GM12891 (cell line): ENCODE measurements at regions not wholly inside any gene's neighbourhood (a gene's known extent, or its start where the extent isn't known, plus 50 kb on each side); places are given as distances from the start of the nearest gene placed in this dataset.

Experiments used
- DNase-seq: peaks from one replicate; pipeline ENCODE4 v3.0.0; 2011; ENCODE audit warnings: low spot score; ENCODE audit not compliant: insufficient read length
- FAIRE-seq: peaks from 2 replicates; lab custom pipeline; 2011; peaks lifted over from hg19 to GRCh38; lab: Jason Lieb, UNC
- PAX5 ChIP-seq: IDR thresholded peaks from 2 replicates; pipeline ENCODE4 v1.6.1; 2011; ENCODE audit warnings: low read length, moderate library complexity, mild to moderate bottlenecking; ENCODE audit not compliant: insufficient read depth, severe bottlenecking
- POLR2A ChIP-seq: IDR thresholded peaks from 2 replicates; pipeline ENCODE4 v1.6.1; 2011; ENCODE audit warnings: low read depth, low read length, control low read depth
- POLR2AphosphoS5 ChIP-seq: IDR thresholded peaks from 2 replicates; pipeline ENCODE4 v1.6.1; 2011; ENCODE audit warnings: low read depth, low read length, control low read depth
- POU2F2 ChIP-seq: IDR thresholded peaks from 2 replicates; pipeline ENCODE4 v1.6.1; 2011; ENCODE audit warnings: low read depth, mild to moderate bottlenecking, control low read depth, low read length, moderate library complexity
- SPI1 ChIP-seq: IDR thresholded peaks from 2 replicates; pipeline ENCODE4 v1.6.1; 2011; ENCODE audit warnings: low read depth, low read length, control low read depth
- TAF1 ChIP-seq: IDR thresholded peaks from 2 replicates; pipeline ENCODE4 v1.6.1; 2011; ENCODE audit warnings: low read depth, low read length, control low read depth

- FAIRE-seq (no peak), DNase-seq (no peak)
- TF ChIP-seq POLR2A, result no peak
- TF ChIP-seq PAX5, result no peak
- no peak for TF ChIP-seq SPI1
- TF ChIP-seq TAF1, result no peak
- TF ChIP-seq POU2F2, result no peak
- no peak for TF ChIP-seq POLR2AphosphoS5
These were observed 1195.0 kb downstream of the SLITRK5 start for GRCh38 chr13:88866195-88866594.

DNA sequence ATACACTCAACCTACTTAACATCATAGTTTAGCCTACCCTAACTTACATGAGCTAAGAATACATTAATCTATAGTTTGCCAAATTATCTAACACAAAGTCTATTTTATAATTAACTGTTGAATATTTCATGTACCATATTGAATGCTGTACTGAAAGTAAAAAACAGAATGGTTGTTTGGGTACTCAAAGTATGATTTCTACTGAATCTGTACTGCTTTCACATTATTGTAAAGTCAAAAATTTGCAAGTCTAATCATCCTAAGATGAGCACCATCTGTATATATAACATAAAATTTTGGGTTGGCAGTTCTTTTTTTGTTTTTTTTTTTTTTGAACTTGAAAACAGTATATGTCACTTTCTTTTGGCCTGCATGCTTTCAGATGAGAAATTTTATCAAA is 1212.6 kb downstream of the SLITRK5 start:
- DNase-seq (no peak), FAIRE-seq (no peak)
- TF ChIP-seq SPI1 (no peak), POLR2A (no peak), TAF1 (no peak), PAX5 (no peak), POU2F2 (no peak)

DNA sequence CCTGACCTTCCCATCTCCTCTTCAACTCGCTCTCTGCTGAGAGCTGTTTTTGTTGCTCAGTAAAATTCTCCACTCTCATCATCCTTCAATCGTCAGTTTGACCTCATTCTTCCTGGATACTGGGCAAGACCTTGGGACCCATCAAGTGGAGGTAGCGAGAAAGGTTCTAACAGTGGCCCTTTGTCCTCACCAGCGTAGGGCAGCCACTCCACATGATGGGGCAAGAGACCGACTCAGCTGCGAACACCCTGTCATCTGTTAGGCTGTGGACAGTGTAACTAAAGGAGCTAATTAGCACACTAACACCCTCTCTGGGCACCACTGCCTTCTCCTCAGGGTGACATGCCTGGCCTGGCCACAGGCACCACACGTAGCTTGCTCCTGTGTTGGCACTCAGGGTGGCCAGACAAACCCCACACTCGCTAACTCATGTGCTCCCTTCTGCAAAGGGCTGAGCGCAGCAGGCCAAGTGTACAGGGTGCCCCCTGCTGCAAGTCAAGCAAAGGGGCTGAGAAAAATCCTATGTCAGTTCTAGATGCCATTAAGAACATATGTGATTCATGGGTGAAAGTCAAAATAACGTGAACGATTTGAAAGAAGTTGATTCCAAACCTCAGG is 1216.0 kb downstream of the SLITRK5 start:
- DNase-seq (no peak), FAIRE-seq (no peak)
- no peak for TF ChIP-seq POU2F2
- TF ChIP-seq POLR2AphosphoS5, result no peak
- TF ChIP-seq POLR2A, result no peak
- no peak for TF ChIP-seq TAF1
- no peak for TF ChIP-seq PAX5
- TF ChIP-seq SPI1, result no peak

DNA sequence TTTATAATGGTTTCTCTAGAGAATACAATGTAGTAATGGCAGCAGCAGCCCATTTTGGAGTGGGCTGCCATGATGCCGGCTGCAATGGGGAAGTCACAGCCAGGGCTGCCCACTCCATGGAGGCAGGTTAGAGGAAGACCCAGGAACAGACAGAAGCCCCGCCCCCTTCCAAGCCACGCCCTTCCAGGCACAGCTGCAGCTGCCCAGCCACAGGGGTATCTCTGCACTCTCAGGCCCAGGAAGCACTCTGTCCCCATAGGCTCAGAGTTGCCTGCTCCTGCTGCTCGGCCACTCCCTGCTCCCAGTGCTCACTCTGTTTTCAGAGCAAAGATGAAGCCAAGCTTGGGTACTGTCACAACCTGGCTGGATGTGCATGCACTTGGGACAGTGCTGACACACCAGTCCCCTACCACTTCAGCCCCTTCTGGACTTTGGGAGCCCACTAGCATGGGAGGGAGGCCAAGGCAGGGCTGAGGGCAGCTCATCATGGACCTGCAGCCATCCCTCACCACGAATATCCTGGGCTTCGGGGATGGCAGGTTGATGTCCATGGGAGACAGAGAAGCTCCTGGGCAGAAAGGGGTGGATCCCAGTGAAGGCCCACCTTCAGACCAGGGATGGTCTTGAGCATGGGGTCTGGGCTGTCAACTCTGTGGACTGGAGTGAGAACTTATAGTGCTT is 1224.2 kb downstream of the SLITRK5 start:
- DNase-seq (no peak), FAIRE-seq (no peak)
- TF ChIP-seq TAF1 (no peak), PAX5 (no peak), POU2F2 (no peak), SPI1 (no peak)

DNA sequence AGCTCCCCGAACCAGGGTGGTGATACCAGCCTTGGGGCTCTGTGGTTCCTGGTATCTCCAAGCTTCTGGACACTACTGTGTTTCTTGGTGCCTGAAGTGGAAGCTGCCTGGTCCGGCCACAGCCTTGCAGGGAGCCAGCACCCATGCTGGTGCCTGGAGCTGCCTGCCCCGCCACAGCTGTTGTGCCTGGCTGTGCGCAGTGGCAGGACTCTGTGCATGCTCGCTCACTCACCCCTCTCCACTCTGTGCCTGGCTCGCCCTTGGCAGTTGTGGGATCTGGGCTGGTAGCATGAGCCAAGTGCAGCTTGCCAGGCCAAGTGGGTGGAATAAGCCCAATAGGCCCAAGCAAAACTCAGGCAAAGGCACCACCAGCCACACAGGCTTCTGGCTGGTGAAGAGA is 1225.3 kb downstream of the SLITRK5 start:
- FAIRE-seq, result no peak
- DNase-seq, result no peak
- TF ChIP-seq POLR2AphosphoS5 (no peak), PAX5 (no peak), POLR2A (no peak)

- no peak for TF ChIP-seq TAF1
- TF ChIP-seq POLR2A, result no peak
- TF ChIP-seq POLR2AphosphoS5, result no peak
- TF ChIP-seq SPI1, result no peak
- no peak for TF ChIP-seq PAX5
- no peak for TF ChIP-seq POU2F2
- no peak for FAIRE-seq
- no peak for DNase-seq
These were observed 1237.8 kb downstream of the SLITRK5 start for GRCh38 chr13:88908961-88909441.

GRCh38 chr13:88919970-88920628 is 1248.9 kb downstream of the SLITRK5 start:
- no peak for DNase-seq
- TF ChIP-seq POLR2A, result no peak
- peak; percentile 77; the same call in 1 of the 2 replicates for TF ChIP-seq POU2F2
- FAIRE-seq, result peak; percentile 87

DNA sequence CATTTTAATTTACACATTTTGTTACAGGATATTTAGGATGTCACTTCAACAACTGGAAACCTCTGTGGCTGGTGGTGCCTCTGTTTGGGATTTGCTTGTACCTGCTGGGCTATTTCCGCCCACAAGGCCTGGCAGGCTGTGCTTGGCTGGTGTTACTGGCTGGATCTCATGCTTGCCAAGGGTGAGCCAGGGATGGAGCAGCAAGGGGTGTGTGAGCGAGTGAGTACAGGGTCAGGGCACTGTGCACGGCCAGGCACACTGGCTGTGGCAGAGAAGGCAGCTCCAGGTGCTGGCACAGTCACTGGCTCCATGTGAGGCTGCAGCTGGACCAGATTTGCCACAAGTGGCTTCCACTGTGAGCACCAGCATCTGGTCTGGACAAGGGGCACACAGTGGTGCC is 1254.8 kb downstream of the SLITRK5 start:
- TF ChIP-seq TAF1 (no peak), POLR2AphosphoS5 (no peak), POLR2A (no peak), PAX5 (no peak), SPI1 (no peak), POU2F2 (no peak)
- no peak for DNase-seq
- no peak for FAIRE-seq

- DNase-seq (no peak), FAIRE-seq (no peak)
- TF ChIP-seq POU2F2, result no peak
- no peak for TF ChIP-seq POLR2A
- no peak for TF ChIP-seq SPI1
- no peak for TF ChIP-seq POLR2AphosphoS5
- no peak for TF ChIP-seq TAF1
- no peak for TF ChIP-seq PAX5
These were observed 1255.8 kb downstream of the SLITRK5 start for GRCh38 chr13:88926890-88927502.
